Activated CD4-positive, CD25-positive, alpha-beta regulatory T cell treated with anti-CD3 and anti-CD28 coated beads, Interleukin-2, amount 50 U/mL, for 24 hours (primary cell): ENCODE measurements at regions not wholly inside any gene's neighbourhood (a gene's known extent, or its start where the extent isn't known, plus 50 kb on each side); places are given as distances from the start of the nearest gene placed in this dataset.

Experiments
- ATAC-seq, 2 donors: fragments of 150-1000 bp; cut with Tn5 transposase; one replicate each; pipeline ENCODE4 v1.10.0; 2021; ENCODE audit warnings: mild to moderate bottlenecking in 1 of 2, moderate library complexity in 1 of 2

- no peak for ATAC-seq
Observed at GRCh38 chr22:26974914-26975803, 317.8 kb downstream of the MIAT start.

GRCh38 chr22:26975865-26976264 is 318.5 kb downstream of the MIAT start:
- no peak for ATAC-seq

GRCh38 chr22:26977741-26978376 is 320.5 kb downstream of the MIAT start:
- no peak for ATAC-seq

GRCh38 chr22:26979294-26979693 is 321.9 kb downstream of the MIAT start:
- ATAC-seq = no peak

GRCh38 chr22:26981111-26981510 is 323.7 kb downstream of the MIAT start:
- ATAC-seq = no peak

- ATAC-seq = no peak
Observed at GRCh38 chr22:26981541-26981940, 324.2 kb downstream of the MIAT start.

GRCh38 chr22:26983311-26983710 is 325.9 kb downstream of the MIAT start:
- no peak for ATAC-seq

- no peak for ATAC-seq
Observed at GRCh38 chr22:26985206-26985605, 327.8 kb downstream of the MIAT start.

- ATAC-seq = no peak
Observed at GRCh38 chr22:26985931-26986782, 328.8 kb downstream of the MIAT start.

- ATAC-seq = no peak
Observed at GRCh38 chr22:26986884-26987283, 329.5 kb downstream of the MIAT start.

- ATAC-seq = no peak
Observed at GRCh38 chr22:26990503-26991189, 333.3 kb downstream of the MIAT start.

GRCh38 chr22:26992556-26992955 is 335.2 kb downstream of the MIAT start:
- ATAC-seq = no peak

GRCh38 chr22:26993886-26994285 is 336.5 kb downstream of the MIAT start:
- ATAC-seq = no peak

- ATAC-seq = no peak
Observed at GRCh38 chr22:26994801-26995200, 337.4 kb downstream of the MIAT start.

GRCh38 chr22:26995235-26995634 is 337.8 kb downstream of the MIAT start:
- ATAC-seq = no peak

GRCh38 chr22:26996154-26996553 is 338.8 kb downstream of the MIAT start:
- no peak for ATAC-seq

- ATAC-seq = no peak
Observed at GRCh38 chr22:26998129-26998528, 340.7 kb downstream of the MIAT start.

- ATAC-seq = no peak
Observed at GRCh38 chr22:26998716-26999115, 341.3 kb downstream of the MIAT start.

- no peak for ATAC-seq
Observed at GRCh38 chr22:27003297-27003696, 345.9 kb downstream of the MIAT start.

GRCh38 chr22:27004434-27004833 is 347.0 kb downstream of the MIAT start:
- no peak for ATAC-seq

GRCh38 chr22:27008454-27008853 is 351.1 kb downstream of the MIAT start:
- no peak for ATAC-seq

GRCh38 chr22:27011133-27011532 is 353.7 kb downstream of the MIAT start:
- ATAC-seq = no peak

- no peak for ATAC-seq
Observed at GRCh38 chr22:27011717-27012116, 354.3 kb downstream of the MIAT start.
